Ascending aorta (tissue), 2 donors: ENCODE measurements at regions not wholly inside any gene's neighbourhood (a gene's known extent, or its start where the extent isn't known, plus 50 kb on each side); places are given as distances from the start of the nearest gene placed in this dataset.

Experiments
- DNase-seq, 2 donors: peaks; one replicate each; pipeline ENCODE4 v3.0.0-alpha.2; 2019; ENCODE audit warnings: low spot score in 2 of 2
- H3K27ac ChIP-seq, 2 donors: fragments of 200-600 bp; sonication (generic); one replicate each; pipeline ENCODE4 v1.5.1; 2016 to 2017; ENCODE audit warnings: mild to moderate bottlenecking in 1 of 2
- H3K27me3 ChIP-seq: fragments of 200-600 bp; sonication (generic); one replicate; pipeline ENCODE4 v1.5.1; 2017
- H3K36me3 ChIP-seq, 2 donors: fragments of 200-600 bp; sonication (generic); one replicate each; pipeline ENCODE4 v1.5.1; 2016
- H3K4me1 ChIP-seq, 2 donors: fragments of 200-600 bp; sonication (generic); one replicate each; pipeline ENCODE4 v1.5.1; 2016 to 2017; ENCODE audit warnings: mild to moderate bottlenecking in 1 of 2
- H3K4me3 ChIP-seq, 2 donors: fragments of 200-600 bp; sonication (generic); one replicate each; pipeline ENCODE4 v1.5.1; 2016 to 2017; ENCODE audit warnings: mild to moderate bottlenecking in 1 of 2
- H3K9me3 ChIP-seq, 2 donors: fragments of 200-600 bp; sonication (generic); one replicate each; pipeline ENCODE4 v1.5.1; 2016
- CTCF ChIP-seq, 3 experiments: fragments of 200-600 bp in 2 of 3; fragments of 450-650 bp in 1 of 3; sonication (generic) in 2 of 3; IDR thresholded peaks; one replicate each; pipeline ENCODE4 v1.5.1; 2016 to 2019; ENCODE audit warnings: antibody characterized with exemption in 3 of 3, mild to moderate bottlenecking in 1 of 3, moderate library complexity in 1 of 3
- intact Hi-C: fragments of 100-400 bp; cut with DNase I; formaldehyde crosslinking; loops from one replicate; pipeline ENCODE4 v1.15.1; 2023

- Histone ChIP-seq H3K9me3 (no peaks in the 10 kb centered on the region), H3K4me1 (no peaks in the 10 kb centered on the region), H3K27me3 (no peaks in the 10 kb centered on the region), H3K4me3 (no peak overlapping the region), H3K36me3 (no peaks in the 10 kb centered on the region), H3K27ac (no peak overlapping the region)
- intact Hi-C loops: no loop called here
- TF ChIP-seq CTCF (IDR thresholded peaks at IDR 0.05): no peak
- DNase-seq: no peak
Measured at GRCh38 chr16:49021136-49021535, 260.5 kb downstream of the CBLN1 start.

GRCh38 chr16:49020436-49020835, 261.2 kb downstream of the CBLN1 start:
- Histone ChIP-seq H3K27me3 (no peaks in the 10 kb centered on the region), H3K36me3 (no peaks in the 10 kb centered on the region), H3K4me3 (no peak overlapping the region), H3K4me1 (no peaks in the 10 kb centered on the region), H3K27ac (no peak overlapping the region), H3K9me3 (no peaks in the 10 kb centered on the region)
- TF ChIP-seq CTCF (IDR thresholded peaks at IDR 0.05): no peak
- intact Hi-C loops: no loop called here
- no peak for DNase-seq

- H3K27me3 ChIP-seq: no peaks in the 10 kb centered on the region
- H3K4me3 ChIP-seq: no peak overlapping the region
- intact Hi-C loops: no loop called here
- H3K4me1 ChIP-seq: no peaks in the 10 kb centered on the region
- no peak for TF ChIP-seq CTCF (IDR thresholded peaks at IDR 0.05)
- no peak for DNase-seq
- no peaks in the 10 kb centered on the region for H3K36me3 ChIP-seq
- no peaks in the 10 kb centered on the region for H3K9me3 ChIP-seq
- H3K27ac ChIP-seq: no peak overlapping the region
Measured at GRCh38 chr16:49019831-49020230, 261.8 kb downstream of the CBLN1 start.

- H3K27me3 ChIP-seq: no peaks in the 10 kb centered on the region
- intact Hi-C loops: no loop called here
- no peak overlapping the region for H3K4me3 ChIP-seq
- no peaks in the 10 kb centered on the region for H3K36me3 ChIP-seq
- H3K27ac ChIP-seq: no peak overlapping the region
- no peaks in the 10 kb centered on the region for H3K9me3 ChIP-seq
- no peak for DNase-seq
- no peak for TF ChIP-seq CTCF (IDR thresholded peaks at IDR 0.05)
- no peaks in the 10 kb centered on the region for H3K4me1 ChIP-seq
Measured at GRCh38 chr16:49019081-49019633, 262.5 kb downstream of the CBLN1 start.

GRCh38 chr16:49018259-49018931, 263.2 kb downstream of the CBLN1 start:
- Histone ChIP-seq H3K36me3 (no peaks in the 10 kb centered on the region), H3K4me1 (no peaks in the 10 kb centered on the region), H3K4me3 (no peak overlapping the region), H3K9me3 (no peaks in the 10 kb centered on the region), H3K27ac (no peak overlapping the region), H3K27me3 (no peaks in the 10 kb centered on the region)
- no peak for TF ChIP-seq CTCF (IDR thresholded peaks at IDR 0.05)
- no peak for DNase-seq
- intact Hi-C loops: no loop called here
